CD4-positive, alpha-beta T cell treated with Interleukin-15 for 1 hour (primary cell): ENCODE measurements at regions not wholly inside any gene's neighbourhood (a gene's known extent, or its start where the extent isn't known, plus 50 kb on each side); places are given as distances from the start of the nearest gene placed in this dataset.
"Not testable (repeated sequence)": the region's sequence is repeated elsewhere in the genome, so short reads cannot be mapped to it uniquely, and the experiment has no call there.

Source experiments
- DNase-seq: peaks from one replicate; pipeline ENCODE4 v3.0.0-alpha.2; 2020

- DNase-seq: no peak
Observed at GRCh38 chr20:48374991-48375595, 452.7 kb downstream of the PREX1 start.

- DNase-seq: not testable (repeated sequence)
Observed at GRCh38 chr20:48374031-48374907, 453.5 kb downstream of the PREX1 start.

DNA sequence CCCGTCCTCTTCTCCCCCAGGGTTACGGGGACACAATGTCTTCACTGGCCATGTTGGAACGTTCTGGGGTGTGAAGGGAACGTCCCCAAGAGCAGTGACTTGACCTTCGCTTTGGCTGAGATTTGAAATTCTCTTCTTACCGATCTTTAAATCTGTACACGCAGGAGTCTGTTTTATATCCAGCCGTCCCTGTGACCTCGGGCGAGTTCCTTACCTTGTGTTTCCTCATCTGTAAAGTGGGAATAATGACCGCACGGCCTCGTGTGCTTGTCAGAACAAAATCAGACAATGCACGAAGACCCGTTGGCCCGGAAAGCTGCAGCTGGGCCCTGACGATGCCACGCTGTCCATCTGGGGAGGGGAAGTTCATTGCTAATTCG is 454.3 kb downstream of the PREX1 start:
- DNase-seq: no peak

- not testable (repeated sequence) for DNase-seq
Observed at GRCh38 chr20:48372851-48373554, 454.8 kb downstream of the PREX1 start.

- no peak for DNase-seq
Observed at GRCh38 chr20:48371211-48371610, 456.6 kb downstream of the PREX1 start.

DNA sequence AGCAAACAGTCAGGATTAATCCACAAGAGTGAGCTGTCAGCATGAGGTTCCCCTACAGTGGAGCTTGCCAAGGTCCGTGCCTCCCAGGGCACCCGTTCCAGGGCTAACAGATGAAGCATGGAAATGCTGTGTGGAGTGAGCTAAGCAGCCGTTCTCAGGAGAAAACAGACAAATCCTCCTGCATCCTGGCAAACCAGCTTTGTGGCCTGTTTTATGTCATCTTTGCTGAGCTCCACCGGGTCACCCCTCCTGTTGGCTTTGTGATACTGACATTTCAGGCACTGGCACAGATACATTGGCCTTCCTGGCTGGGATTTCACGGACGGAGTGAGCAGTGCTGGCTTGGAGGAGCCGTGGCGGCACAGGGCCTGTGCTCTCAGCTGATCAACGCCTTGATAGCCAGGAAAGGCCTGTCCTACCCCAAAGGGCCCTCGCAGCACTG is 459.2 kb downstream of the PREX1 start:
- not testable (repeated sequence) for DNase-seq

DNA sequence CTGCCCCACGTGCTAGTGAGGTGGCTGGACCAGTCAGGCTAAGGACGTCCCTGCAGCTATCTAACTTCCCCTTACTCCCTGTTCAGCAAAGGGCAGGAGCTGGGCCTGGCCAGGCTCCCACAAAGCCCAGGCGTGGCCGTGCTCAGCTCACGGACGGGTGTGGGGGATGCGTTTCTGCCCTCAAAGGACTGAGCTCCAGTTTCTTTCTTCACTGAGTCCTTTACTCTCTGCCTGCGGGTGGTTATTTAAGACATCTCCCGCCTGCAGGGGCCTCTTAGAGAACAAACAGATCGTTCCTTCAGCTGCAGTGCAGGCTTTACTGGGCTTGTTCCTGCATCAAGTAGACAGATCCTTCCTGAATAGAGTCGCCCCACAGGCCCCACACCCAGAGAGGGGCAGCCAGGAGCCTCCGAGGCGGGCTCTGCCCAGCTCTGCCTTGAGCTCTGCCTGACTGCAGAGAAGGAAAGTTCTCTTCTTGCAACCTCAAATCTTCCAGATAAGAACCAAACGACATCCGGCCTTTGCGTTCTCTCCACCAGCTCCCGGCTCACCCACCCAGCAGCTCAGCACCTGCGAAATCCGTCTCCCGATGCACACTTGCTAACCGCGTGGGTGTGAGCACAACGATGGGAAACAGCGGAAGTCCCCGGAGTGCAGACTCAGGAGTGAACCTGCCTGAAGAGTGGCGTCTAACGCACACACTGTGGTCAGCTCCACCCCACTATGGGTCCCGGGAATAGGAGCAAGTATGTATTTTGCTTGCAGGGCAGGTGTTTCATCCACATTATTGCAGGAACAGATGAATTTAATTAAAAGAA is 460.0 kb downstream of the PREX1 start:
- not testable (repeated sequence) for DNase-seq

GRCh38 chr20:48366230-48366629 is 461.6 kb downstream of the PREX1 start:
- DNase-seq: no peak

DNA sequence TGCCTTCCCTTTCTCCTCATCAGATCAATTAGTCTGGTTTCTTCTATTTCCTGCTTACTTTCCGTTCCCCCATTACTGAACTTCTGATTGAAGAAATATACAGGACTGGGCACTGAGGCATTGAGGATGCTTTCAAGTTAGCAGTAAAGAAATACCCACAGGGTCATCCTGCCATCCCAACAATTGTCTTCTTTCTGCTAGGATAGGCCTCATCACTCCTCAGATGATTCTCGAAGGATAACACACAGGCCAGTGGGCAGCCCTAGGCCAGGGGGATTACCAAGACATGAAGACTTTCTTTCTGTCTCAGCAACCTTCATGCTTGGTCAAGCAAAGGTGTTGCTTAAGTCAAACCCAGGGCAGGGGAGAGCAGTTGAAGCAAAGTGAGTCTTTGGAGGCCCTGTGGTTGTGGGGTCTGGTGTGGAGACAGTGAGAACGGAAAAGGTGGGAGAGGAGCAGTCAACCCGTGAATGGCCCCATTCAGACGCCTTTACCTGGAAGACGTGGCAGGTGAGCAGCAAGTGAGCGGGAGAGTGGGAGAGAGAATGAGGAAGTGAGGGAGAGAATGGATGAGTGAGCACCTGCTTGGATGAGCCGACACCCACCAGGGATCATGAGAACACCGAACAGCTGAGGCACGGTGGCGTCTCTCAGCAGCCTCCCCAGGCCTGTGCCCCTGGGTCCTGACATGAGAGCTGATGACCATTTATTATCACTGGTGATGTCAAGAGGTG is 462.9 kb downstream of the PREX1 start:
- DNase-seq: no peak

GRCh38 chr20:48364055-48364454 is 463.7 kb downstream of the PREX1 start:
- no peak for DNase-seq

GRCh38 chr20:48360342-48360975 is 467.3 kb downstream of the PREX1 start:
- DNase-seq: no peak

DNA sequence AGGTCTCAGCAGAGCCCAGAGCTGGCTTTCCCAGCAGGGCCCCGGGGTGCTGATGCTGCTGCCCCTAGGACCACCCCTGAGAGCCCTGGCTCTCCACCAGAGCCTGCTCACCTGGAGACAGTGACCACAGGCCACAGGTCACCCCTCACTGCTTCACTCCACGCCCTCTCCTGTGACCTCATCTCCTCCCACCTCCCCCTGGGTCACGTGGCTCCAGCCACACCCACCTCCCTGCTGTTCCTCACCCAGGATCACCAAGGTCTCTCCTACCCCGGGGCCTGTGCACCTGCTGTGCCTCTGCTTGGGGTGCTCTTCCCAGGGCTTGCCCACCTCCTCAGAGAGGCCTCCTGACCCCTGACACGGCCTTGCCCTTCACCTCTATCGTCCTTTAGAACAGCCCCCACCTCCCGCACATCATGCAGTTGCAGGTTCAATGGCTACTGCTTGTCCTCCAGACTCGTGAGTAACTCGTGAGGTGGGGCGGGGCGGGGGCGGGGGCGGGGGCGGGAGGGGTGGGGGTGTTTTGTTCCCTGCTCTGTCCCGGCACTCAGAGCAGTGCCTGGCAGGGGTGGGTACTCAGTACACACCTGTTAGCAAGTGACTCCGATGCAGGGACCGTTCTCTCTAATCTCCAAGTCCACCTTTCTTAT is 468.0 kb downstream of the PREX1 start:
- peak; percentile 70 for DNase-seq

- DNase-seq: not testable (repeated sequence)
Observed at GRCh38 chr20:48359055-48359390, 468.8 kb downstream of the PREX1 start.

DNA sequence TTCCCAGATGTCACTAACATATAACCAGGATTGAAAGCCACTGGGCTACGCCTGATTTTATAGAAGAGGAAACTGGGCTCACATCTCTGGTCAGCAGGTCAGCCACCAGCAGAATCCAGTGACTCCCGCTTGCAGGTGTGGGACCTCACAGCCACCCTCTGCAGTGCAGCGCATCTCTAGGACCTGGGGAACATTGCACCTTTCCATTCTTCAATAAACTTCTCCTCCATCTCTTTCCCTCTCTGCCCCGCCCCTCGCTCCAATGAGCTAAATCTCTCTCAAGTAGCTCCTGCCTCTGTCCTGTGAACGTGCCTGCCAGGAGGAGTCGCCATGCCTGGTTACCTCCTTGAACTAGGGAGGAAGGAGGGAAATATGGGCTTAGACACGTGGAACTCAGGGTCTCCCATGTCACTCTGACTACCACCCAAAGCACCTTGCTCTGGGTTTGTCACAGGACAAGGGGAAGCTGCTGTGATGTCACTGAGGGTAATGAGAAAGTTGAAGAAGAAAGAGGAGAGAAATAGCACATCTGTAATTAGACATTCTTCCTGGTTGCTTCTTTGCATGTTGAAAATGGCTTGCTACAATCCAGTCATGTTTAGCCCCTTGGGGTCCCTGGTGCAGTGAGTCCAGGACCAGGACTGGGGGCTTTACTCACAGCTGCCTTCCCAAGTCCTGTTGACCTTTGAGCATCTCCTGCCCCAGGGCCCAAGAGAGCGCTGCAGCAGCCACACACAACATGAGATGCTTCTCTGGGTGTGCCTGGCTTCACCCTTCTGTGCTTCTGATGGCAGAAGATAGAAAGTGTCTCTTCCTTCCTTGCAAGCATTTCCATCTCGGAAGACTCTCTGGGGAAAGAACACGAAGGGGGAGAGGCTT is 469.4 kb downstream of the PREX1 start:
- DNase-seq: no peak

DNA sequence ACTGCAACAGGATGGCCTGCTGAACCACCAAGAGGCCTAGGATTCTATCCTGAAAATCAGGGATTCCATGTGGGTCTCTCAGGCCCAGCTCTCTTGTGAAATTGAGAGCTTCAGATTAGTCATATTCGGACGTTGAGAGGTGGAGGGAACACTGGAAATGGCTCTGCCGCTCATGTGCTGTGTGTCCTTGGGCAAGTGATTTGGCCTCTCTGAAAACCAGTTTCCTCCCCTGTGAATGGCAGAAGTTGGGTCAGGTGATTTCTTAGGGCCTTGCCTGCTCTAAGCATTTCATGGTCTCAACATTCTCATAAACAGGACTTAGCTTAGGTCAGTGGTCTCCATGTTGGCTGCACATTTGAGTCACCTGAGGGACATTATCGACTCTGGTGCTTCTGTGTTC is 470.1 kb downstream of the PREX1 start:
- DNase-seq: no peak

GRCh38 chr20:48354903-48355302 is 472.9 kb downstream of the PREX1 start:
- no peak for DNase-seq

DNA sequence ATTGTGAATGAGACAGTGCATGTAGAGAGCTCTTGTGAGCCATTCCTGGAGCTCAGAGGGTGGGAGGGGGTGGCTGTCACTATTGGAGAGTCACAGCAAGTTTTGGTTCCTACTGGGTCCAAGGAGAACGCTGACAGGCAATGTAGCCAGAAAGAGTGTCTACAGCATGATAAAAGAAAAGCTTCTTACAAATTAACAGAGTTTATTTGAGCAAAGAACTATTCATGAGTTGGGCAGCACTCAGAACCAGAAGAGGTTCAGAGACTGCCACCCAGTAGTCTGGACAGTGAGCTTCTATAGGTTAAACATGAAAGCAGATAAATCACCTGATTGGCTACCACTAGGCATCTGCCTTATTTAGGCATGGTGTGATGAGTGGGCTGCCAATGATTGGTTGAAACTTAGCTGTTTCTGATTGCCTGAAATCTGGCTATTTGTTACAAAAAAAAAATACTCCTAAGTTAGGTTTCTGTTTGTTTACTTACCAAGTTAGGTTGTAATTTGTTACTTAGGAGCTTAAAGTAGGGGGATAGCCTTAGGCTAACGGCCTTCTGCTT is 473.4 kb downstream of the PREX1 start:
- DNase-seq: no peak

DNA sequence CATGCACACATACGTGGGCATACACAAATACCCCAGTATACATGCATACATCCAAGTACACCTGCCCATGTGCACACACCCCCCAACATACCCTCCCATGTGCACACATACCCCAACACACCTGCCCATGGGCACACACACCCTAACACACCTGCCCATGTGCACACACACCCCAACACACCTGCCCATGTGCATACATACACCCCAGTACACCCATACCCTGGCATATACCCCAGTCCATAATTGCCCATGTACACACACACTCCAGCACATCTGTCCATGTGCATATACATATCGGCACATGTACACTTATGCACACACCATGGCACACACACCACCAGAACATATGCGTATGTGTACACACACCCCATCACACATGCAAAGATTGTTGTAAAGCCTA is 475.2 kb downstream of the PREX1 start:
- DNase-seq: no peak

DNA sequence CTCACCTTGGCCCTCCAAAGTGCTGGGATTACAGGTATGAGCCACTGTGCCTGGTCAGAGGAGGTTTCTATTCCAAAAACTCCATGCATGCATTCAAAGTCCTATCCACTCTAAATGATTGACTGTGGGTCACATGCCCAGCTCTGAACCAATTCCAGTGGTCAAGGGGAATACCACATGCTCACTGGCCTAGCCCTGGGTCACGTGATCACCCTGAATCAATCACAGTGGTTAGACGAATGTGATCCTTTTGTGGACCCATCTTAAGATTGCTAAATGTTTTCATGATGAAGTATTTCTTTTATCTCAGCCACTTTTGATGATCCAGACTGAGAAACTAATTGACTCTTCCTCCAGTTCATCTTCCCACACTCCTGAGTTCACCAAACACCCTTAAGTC is 475.8 kb downstream of the PREX1 start:
- DNase-seq: no peak
